ENCODE measurements at regions not wholly inside any gene's neighbourhood (a gene's known extent, or its start where the extent isn't known, plus 50 kb on each side); places are given as distances from the start of the nearest gene placed in this dataset.

- no peak for TF ChIP-seq CTCF (conservative IDR thresholded peaks at IDR 0.05; ENCODE audit: low read length)
- H3K4me3 ChIP-seq (ENCODE audit: low read length) = no peak overlapping the region
- no peak for DNase-seq (ENCODE audit: low read depth)
Measured at GRCh38 chr16:25501530-25502255, 190.1 kb upstream of the HS3ST4 start.

- no peak overlapping the region for H3K4me3 ChIP-seq (ENCODE audit: low read length)
- no peak for TF ChIP-seq CTCF (conservative IDR thresholded peaks at IDR 0.05; ENCODE audit: low read length)
- no peak for DNase-seq (ENCODE audit: low read depth)
Measured at GRCh38 chr16:25494292-25494691, 197.5 kb upstream of the HS3ST4 start.

- H3K4me3 ChIP-seq (ENCODE audit: low read length) = no peak overlapping the region
- no peak for DNase-seq (ENCODE audit: low read depth)
- TF ChIP-seq CTCF (conservative IDR thresholded peaks at IDR 0.05; ENCODE audit: low read length) = no peak
Measured at GRCh38 chr16:25493136-25493811, 198.5 kb upstream of the HS3ST4 start.

GRCh38 chr16:25488435-25488834 is 203.3 kb upstream of the HS3ST4 start:
- DNase-seq (ENCODE audit: low read depth) = no peak
- no peak for TF ChIP-seq CTCF (conservative IDR thresholded peaks at IDR 0.05; ENCODE audit: low read length)
- no peak overlapping the region for H3K4me3 ChIP-seq (ENCODE audit: low read length)

GRCh38 chr16:25487888-25488287 is 203.9 kb upstream of the HS3ST4 start:
- DNase-seq (ENCODE audit: low read depth) = no peak
- H3K4me3 ChIP-seq (ENCODE audit: low read length) = no peak overlapping the region
- TF ChIP-seq CTCF (conservative IDR thresholded peaks at IDR 0.05; ENCODE audit: low read length) = no peak

GRCh38 chr16:25481636-25482035 is 210.1 kb upstream of the HS3ST4 start:
- no peak for TF ChIP-seq CTCF (conservative IDR thresholded peaks at IDR 0.05; ENCODE audit: low read length)
- no peak overlapping the region for H3K4me3 ChIP-seq (ENCODE audit: low read length)
- no peak for DNase-seq (ENCODE audit: low read depth)

GRCh38 chr16:25478476-25478875 is 213.3 kb upstream of the HS3ST4 start:
- no peak for DNase-seq (ENCODE audit: low read depth)
- no peak overlapping the region for H3K4me3 ChIP-seq (ENCODE audit: low read length)
- TF ChIP-seq CTCF (conservative IDR thresholded peaks at IDR 0.05; ENCODE audit: low read length) = no peak

Measured in AG10803 (cell line).